HG02943 (cell line): ENCODE measurements at regions not wholly inside any gene's neighbourhood (a gene's known extent, or its start where the extent isn't known, plus 50 kb on each side); places are given as distances from the start of the nearest gene placed in this dataset.

Source experiments
- ATAC-seq: cut with Tn5 transposase; IDR thresholded peaks from one replicate; pipeline ENCODE4 v1.9.1; 2021; ENCODE audit warnings: mild to moderate bottlenecking, low read depth, moderate library complexity; ENCODE audit not compliant: unreplicated experiment

- ATAC-seq = peak; percentile 86
Measured at GRCh38 chr5:68378204-68378820, 162.8 kb downstream of the PIK3R1 start.

DNA sequence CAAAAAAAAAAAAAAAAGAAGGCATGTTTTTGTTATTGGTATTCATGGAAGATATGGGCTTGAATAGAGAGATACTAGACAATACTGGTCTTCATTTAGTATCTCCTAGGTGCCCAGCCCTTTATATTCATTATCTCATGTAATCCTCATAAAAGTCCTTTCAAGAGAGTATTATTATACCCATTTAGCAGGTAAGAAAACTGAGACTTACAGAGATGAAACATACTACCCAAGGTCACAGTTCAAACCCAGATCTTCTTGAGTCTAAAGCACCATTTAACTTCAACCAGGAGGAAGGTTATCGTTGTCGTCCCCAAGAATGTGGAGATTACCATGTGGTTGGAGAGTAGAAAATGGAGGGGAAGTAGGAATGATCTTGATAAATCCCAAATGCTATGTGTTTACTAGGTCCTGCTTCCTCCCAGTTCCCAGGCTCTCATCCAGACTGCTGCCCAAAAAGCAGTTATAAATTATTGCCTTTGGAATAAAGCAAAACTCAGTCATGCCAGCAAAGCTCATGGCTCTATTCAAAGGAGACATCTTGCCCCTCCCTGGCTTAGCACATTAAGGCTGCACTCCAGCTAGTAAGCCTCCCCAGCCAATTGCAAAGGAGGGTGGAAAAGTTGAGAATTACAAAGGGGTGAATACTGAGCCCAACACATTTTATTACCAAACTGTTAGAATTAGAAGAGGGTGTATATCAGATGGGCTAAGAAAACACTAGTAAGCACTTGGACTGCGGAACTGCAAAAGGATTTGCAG lies 163.9 kb downstream of the PIK3R1 start:
- no peak for ATAC-seq

GRCh38 chr5:68380078-68380477 lies 164.5 kb downstream of the PIK3R1 start:
- ATAC-seq = no peak

DNA sequence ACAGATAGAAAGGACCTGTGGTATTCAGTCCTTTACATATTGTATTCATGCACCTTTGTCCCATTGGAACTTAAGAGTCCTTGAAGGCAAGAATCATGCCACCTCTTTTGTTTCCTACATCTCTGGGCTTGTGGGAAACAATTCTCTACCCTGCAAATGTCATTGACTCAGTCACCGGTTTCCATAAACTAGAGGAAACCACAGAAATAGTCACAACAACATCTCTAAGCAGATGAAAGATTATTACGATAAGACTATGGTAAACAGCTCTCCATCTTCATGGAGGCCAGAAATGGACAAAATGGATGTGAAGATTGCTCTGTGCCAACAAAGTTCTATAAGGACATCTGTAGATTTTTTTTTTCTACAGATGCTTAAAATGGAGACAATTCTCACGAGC lies 165.5 kb downstream of the PIK3R1 start:
- no peak for ATAC-seq

DNA sequence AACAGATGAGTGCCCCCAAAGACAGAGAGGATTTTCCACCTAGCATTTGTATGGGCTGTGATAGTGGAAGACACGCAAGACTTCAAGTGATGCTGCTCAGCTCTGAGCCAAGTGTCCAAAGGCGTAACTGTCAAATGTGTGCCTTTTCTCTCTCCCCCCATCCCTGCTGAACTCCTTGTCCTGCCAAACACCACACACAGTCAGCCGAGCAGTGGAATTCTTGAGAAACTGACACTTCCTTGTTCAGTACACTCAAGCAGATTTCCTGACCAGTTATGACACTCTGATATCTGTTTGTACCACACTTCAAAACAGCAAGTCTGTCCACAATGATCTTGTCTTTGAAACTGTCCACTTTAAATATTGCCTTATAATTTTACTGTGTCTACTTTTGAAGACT lies 166.4 kb downstream of the PIK3R1 start:
- ATAC-seq = no peak

- no peak for ATAC-seq
Measured at GRCh38 chr5:68382640-68383039, 167.1 kb downstream of the PIK3R1 start.

GRCh38 chr5:68383888-68384310 lies 168.3 kb downstream of the PIK3R1 start:
- ATAC-seq = no peak

DNA sequence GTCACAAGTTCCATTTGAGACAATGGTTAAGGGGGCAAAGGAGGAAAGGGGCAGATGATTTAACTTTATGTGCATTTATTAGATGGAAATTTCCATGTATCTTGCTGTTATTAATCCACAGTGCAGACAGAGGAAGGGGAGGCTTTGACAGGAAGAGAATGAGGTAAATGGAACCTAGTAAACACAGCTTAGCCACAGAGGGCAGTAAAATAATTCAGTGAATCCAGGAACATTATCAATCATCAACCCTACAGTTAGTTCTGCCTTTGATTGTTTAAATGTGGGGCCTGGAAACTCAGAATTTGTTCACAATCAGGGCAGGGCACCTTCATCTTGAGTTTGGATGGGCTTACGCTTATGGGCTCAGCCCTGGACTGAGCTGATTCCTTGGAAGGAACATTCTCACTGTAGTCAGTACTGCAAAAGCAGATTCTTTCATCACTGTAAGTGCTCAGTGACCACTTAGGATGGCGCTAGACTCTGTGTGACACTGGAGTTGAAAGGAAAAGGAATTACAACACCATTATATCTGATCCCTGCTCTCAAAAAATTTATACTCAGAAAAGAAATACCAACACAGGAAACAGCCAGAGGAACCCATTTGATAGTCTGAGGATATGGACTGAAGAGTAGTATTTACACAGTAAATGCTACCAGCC lies 169.5 kb downstream of the PIK3R1 start:
- no peak for ATAC-seq

- no peak for ATAC-seq
Measured at GRCh38 chr5:68385936-68386335, 170.4 kb downstream of the PIK3R1 start.

DNA sequence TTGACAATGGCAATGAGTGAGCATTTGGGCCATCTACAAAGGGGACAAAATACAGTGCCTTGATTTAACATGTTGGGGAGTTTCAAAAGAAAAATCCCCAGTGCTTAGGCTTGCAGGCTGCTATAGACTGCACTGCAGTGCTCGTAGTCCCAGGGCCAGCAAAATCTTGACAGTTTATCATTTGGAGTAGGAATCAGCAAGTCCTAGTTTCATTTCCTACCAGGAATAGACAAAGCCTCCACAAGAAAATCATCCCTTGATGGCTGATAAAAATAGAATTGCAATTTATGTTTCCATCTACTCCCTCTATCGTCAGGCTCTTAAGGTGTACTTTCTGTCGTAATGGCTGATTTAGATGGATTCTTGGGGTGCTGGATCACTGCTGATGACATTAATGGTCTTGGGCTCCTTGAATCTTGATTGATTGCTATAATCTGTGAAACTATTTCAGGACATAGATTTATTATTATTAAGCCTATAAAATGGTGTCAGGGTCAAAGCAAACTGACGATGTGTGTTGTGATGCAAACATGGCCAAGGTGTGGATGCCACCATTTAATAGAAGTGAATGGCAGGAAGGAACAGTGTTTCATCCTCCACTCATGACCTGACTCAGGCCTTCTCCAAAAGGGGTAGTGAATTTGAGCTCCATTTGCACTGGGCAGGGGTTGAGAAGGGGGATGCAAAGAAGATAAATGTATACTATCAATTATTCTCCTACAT lies 171.7 kb downstream of the PIK3R1 start:
- ATAC-seq = no peak

DNA sequence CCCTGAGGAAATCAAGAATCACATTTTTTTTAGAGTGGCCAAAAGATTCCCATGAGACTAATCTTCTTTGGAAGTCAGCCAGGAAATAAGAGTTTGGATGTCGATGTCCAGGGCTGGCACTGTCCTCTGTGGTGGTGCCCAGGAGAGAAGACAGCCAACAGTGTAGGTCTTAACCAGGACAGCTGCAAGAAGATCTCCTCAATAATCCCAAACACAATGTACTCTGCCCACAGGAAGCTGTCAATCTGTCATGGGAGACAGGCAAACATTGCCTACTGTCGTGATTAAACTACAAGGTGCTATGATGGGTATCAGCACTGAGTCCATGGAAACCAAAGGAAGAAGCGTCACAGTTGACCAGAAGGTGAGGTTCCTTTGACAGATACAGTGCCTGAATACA lies 174.1 kb downstream of the PIK3R1 start:
- no peak for ATAC-seq

DNA sequence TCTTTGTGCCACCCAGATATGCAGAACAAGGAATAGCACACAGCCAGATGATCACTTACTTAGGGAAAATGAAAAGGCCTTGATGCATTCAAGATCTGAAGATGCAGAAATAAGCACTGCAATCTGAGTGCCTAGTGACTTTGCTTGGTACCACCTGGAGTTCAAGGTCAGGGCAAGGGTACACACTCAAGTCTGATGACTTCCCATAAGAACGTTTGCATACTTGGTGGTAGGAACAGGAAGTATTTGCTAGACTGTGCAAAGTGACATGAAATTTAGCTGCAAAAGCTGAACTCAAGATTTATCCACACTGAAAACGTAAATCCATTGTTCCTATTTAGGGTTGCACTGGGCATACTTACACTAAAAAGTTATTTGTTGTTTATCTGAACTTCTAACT lies 177.1 kb downstream of the PIK3R1 start:
- no peak for ATAC-seq

- no peak for ATAC-seq
Measured at GRCh38 chr5:68395302-68395701, 179.7 kb downstream of the PIK3R1 start.

GRCh38 chr5:68395926-68396511 lies 180.5 kb downstream of the PIK3R1 start:
- no peak for ATAC-seq

GRCh38 chr5:68396722-68397121 lies 181.2 kb downstream of the PIK3R1 start:
- ATAC-seq = no peak

DNA sequence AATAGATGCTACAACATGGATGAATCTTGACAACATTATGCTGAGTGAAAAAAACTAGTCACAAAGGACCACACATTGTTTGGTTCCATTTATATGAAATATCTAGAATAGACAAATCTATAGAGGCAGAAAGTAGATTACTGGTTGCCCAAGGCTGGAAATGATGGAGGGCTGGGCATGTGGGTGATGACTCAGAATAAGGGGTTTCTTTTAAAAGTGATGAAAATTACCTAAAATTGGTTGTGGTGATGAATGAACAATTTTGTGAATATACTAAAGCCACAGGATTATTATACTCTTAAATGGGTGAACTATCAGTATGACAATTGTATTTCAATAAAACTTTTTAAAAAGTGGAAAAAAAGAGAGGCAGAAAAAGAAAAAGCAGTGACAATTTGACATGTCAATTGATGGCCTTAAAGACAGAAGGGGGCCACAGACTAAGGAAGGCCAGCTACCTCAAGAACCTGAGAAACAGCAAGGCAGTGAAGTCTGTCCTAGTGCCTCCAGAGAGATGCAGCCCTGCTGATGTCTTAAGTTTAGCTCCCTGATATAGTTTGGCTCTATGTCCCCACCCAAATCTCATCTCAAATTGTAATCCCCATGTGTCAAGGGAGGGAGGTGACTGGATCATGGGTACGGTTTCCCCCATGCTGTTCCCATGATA lies 182.7 kb downstream of the PIK3R1 start:
- ATAC-seq = no peak

DNA sequence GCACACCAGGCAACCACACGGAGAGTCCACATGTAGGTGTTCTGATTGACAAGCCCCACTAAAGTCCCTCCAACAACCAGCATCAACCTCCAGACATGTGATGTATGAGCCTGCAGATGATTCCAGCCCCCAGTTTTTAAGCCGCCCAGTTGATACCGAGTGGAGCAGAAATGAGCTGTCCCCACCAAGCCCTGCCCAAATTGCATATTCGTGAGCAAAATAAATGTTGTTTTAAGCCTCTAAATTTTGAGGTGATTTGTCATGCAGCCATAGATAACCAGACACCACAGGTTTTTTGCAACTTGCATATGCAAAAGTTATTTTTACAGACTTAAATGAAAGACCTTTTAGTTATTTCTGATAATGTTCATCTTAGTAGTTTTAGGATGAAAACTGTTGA lies 187.7 kb downstream of the PIK3R1 start:
- ATAC-seq = no peak

GRCh38 chr5:68404246-68404645 lies 188.7 kb downstream of the PIK3R1 start:
- no peak for ATAC-seq

GRCh38 chr5:68405026-68405684 lies 189.6 kb downstream of the PIK3R1 start:
- no peak for ATAC-seq
